ENCODE measurements at regions not wholly inside any gene's neighbourhood (a gene's known extent, or its start where the extent isn't known, plus 50 kb on each side); places are given as distances from the start of the nearest gene placed in this dataset.

DNA sequence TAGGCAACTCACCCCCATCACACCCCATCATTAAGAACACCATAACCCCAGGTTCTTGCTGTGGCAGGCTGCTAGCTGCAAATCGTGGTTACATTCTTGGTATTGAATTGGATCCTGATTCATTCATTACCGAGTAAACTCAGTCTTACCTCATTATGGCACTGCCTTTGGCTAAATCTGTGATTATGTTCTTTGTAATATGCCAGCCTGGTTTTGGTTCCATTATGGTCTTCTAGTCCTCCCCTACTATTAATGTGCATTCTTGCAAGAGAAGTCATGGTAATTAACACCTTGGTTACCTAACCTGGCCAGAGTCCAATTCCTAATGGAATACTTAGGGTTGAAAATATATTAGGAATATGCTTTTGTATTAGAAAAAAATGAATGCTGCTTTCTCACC, 258.9 kb upstream of the APCDD1 start:
- no peak for DNase-seq (ENCODE audit: low read depth)
- no peak for TF ChIP-seq CTCF (conservative IDR thresholded peaks at IDR 0.05; ENCODE audit: control insufficient read depth, insufficient read depth, low read depth, low read length)
- no peak overlapping the region for H3K4me3 ChIP-seq (ENCODE audit: control insufficient read depth, low read depth, low read length)

GRCh38 chr18:10197097-10197496, 257.3 kb upstream of the APCDD1 start:
- TF ChIP-seq CTCF (conservative IDR thresholded peaks at IDR 0.05; ENCODE audit: control insufficient read depth, insufficient read depth, low read depth, low read length): no peak
- DNase-seq (ENCODE audit: low read depth): no peak
- no peak overlapping the region for H3K4me3 ChIP-seq (ENCODE audit: control insufficient read depth, low read depth, low read length)

GRCh38 chr18:10201226-10201625, 253.2 kb upstream of the APCDD1 start:
- DNase-seq (ENCODE audit: low read depth): no peak

DNA sequence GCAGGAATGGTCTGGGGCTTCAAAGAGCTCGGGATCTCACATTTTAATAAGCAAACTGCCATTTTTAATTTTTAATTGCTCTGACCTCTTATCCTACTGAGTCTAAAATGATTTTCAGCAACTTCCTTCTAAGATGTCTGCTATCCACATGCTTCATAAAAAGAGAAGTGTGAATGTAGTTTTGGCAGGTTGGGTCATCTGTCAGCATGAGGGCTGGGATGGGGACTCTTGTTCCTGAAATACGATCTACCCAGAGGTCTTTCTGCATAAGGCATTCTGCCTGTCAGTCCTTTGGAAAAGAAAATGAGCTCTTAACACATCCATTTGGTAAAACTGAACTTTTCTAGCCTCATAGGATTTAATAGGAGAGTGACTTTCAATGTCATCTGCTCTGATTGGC, 252.8 kb upstream of the APCDD1 start:
- TF ChIP-seq CTCF (conservative IDR thresholded peaks at IDR 0.05; ENCODE audit: control insufficient read depth, insufficient read depth, low read depth, low read length): no peak
- DNase-seq (ENCODE audit: low read depth): no peak
- no peak overlapping the region for H3K4me3 ChIP-seq (ENCODE audit: control insufficient read depth, low read depth, low read length)

More at GRCh38 chr18:10201226-10201625, 253.2 kb upstream of the APCDD1 start:
- H3K4me3 ChIP-seq (ENCODE audit: control insufficient read depth, low read depth, low read length): no peak overlapping the region
- TF ChIP-seq CTCF (conservative IDR thresholded peaks at IDR 0.05; ENCODE audit: control insufficient read depth, insufficient read depth, low read depth, low read length): no peak

DNA sequence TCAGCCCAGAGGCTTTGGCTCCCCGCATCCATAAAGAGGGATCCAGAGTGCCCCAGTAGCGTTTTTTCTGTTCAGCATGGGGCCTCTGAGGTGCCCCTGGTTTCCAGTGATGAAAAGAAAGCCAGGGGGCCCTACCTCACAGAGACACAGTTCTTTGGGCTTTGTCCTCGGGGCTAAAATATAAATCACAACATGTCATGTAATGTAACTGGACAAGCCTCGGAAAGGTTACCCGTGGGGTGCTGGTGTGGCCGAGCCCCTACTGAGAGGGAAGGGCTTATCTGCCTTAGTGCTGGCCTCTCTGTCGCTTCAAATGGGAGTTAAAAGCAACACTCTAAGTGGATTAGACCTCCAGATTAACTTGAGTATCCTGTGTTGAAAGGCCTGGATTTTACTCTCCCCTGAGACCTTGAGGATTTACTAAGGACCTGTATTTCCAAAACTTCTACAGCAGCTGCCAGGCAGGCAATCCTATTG, 251.6 kb upstream of the APCDD1 start:
- no peak overlapping the region for H3K4me3 ChIP-seq (ENCODE audit: control insufficient read depth, low read depth, low read length)
- no peak for DNase-seq (ENCODE audit: low read depth)
- no peak for TF ChIP-seq CTCF (conservative IDR thresholded peaks at IDR 0.05; ENCODE audit: control insufficient read depth, insufficient read depth, low read depth, low read length)

DNA sequence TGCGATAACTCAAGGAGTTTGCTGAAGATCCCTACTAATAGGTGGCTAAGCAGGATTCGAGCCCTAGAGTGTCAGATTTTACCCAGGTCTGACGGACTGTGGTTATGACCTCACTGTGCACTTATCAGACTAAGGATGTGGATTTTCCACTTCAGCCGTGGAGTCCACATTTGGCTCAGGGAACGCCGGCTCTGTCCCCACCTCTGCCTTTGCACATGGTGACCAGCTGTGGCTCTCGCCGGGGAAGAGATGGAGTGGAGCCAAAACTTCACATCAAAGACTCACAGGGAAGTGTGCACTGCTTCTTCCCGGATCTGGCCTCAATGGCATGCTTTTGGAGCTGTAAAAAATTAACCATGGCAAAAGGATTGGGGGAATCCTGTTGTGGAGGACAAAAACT, 249.3 kb upstream of the APCDD1 start:
- DNase-seq (ENCODE audit: low read depth): peak; percentile 24
- TF ChIP-seq CTCF (conservative IDR thresholded peaks at IDR 0.05; ENCODE audit: control insufficient read depth, insufficient read depth, low read depth, low read length): no peak
- no peak overlapping the region for H3K4me3 ChIP-seq (ENCODE audit: control insufficient read depth, low read depth, low read length)
